Sciatic nerve (tissue), 2 donors: ENCODE measurements at regions not wholly inside any gene's neighbourhood (a gene's known extent, or its start where the extent isn't known, plus 50 kb on each side); places are given as distances from the start of the nearest gene placed in this dataset.

Experiments used
- ATAC-seq: fragments of 200-7000 bp; cut with Tn5 transposase; one replicate; pipeline ENCODE4 v1.9.1; 2020; ENCODE audit warnings: mild to moderate bottlenecking, moderate library complexity
- DNase-seq: peaks from one replicate; pipeline ENCODE4 v3.0.0-alpha.2; 2020; ENCODE audit warnings: low spot score
- intact Hi-C: fragments of 100-400 bp; cut with DNase I; formaldehyde crosslinking; loops from one replicate; pipeline ENCODE4 v1.14.2; 2022
- donor health status: DM: no; HTN: no; CAD: no.
- donor health status: DM: no; HTN: no; CAD: no.

DNA sequence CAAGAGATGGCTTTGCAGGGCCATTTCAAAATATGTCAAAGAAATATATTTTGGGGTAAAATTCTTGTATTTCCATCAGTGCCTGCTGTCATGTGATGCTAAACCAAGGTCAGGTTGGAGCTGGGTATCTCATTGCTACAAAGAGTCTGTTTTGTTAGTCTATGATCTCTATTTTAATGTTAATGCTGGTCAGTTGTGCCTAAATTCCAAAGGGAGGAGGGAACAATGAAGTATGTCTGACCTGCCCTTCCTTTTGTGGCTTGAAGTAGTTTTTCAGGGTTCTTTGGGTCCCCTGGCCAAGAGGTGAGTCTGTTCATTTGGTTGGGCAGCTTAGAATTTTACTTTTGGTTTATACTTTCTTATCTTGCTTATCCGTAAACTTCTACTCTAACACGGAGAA lies 61.6 kb upstream of the DYNAP start:
- ATAC-seq (no peak), DNase-seq (no peak)
- intact Hi-C loops = no loop called here

- DNase-seq = no peak
- ATAC-seq = no peak
- intact Hi-C loops = no loop called here
Observed at GRCh38 chr18:54530285-54530684, 60.8 kb upstream of the DYNAP start.

GRCh38 chr18:54531402-54532065 lies 59.5 kb upstream of the DYNAP start:
- intact Hi-C loops = no loop called here
- DNase-seq = no peak
- ATAC-seq = no peak

- no peak for DNase-seq
- no peak for ATAC-seq
Observed at GRCh38 chr18:54532222-54532621, 58.8 kb upstream of the DYNAP start.

GRCh38 chr18:54532962-54533361 lies 58.1 kb upstream of the DYNAP start:
- intact Hi-C loops = no loop called here
- no peak for DNase-seq
- ATAC-seq = no peak

More at GRCh38 chr18:54532222-54532621, 58.8 kb upstream of the DYNAP start:
- intact Hi-C loops = no loop called here
